CD14-positive monocyte (primary cell): ENCODE measurements at regions not wholly inside any gene's neighbourhood (a gene's known extent, or its start where the extent isn't known, plus 50 kb on each side); places are given as distances from the start of the nearest gene placed in this dataset.

Experiments
- DNase-seq, 3 donors: peaks; one replicate each; pipeline ENCODE4 v3.0.0-alpha.2; 2011 to 2022
- H2AFZ ChIP-seq: 2 replicates; pipeline ENCODE4 v1.6.0; 2012; ENCODE audit warnings: mild to moderate bottlenecking, low read depth, low read length, inconsistent platforms; ENCODE audit not compliant: insufficient read depth, poor library complexity, severe bottlenecking
- H3K27ac ChIP-seq, 2 donors: 1 replicate in 1 of 2; 2 replicates in 1 of 2; pipeline ENCODE4 v1.5.1; 2012 to 2013; ENCODE audit warnings: low read length in 2 of 2, control low read depth in 1 of 2, inconsistent platforms in 1 of 2, low read depth in 1 of 2, mild to moderate bottlenecking in 1 of 2
- H3K27me3 ChIP-seq, 2 donors: one replicate each; pipeline versions ENCODE4 v1.6.0 to v1.6.1; 2011 to 2013; ENCODE audit warnings: low read length in 2 of 2; ENCODE audit not compliant: control insufficient read depth in 2 of 2, insufficient read depth in 2 of 2
- H3K36me3 ChIP-seq, 2 donors: replicated peaks in 1 of 2; 1 replicate in 1 of 2; 2 replicates in 1 of 2; pipeline versions ENCODE4 v1.5.1 to v1.6.1; 2012 to 2013; ENCODE audit warnings: low read length in 2 of 2, control low read depth in 1 of 2, inconsistent platforms in 1 of 2, mild to moderate bottlenecking in 1 of 2; ENCODE audit not compliant: insufficient read depth in 2 of 2, control insufficient read depth in 1 of 2
- H3K4me1 ChIP-seq, 2 donors: 1 replicate in 1 of 2; 2 replicates in 1 of 2; pipeline versions ENCODE4 v1.5.1 to v1.6.1; 2012 to 2013; ENCODE audit warnings: low read length in 2 of 2, control low read depth in 1 of 2, inconsistent platforms in 1 of 2, mild to moderate bottlenecking in 1 of 2, moderate library complexity in 1 of 2; ENCODE audit not compliant: insufficient read depth in 2 of 2, control insufficient read depth in 1 of 2
- H3K4me2 ChIP-seq: replicated peaks from 2 replicates; pipeline ENCODE3; 2012; ENCODE audit warnings: low read length, moderate library complexity, mild to moderate bottlenecking; ENCODE audit not compliant: poor library complexity, severe bottlenecking; ENCODE audit errors: extremely low read depth
- H3K4me3 ChIP-seq, 3 experiments: fragments of 200-600 bp in 1 of 3; sonication (generic) in 1 of 3; replicated peaks in 1 of 3; 1 replicate in 2 of 3; 2 replicates in 1 of 3; pipeline ENCODE4 v1.5.1; 2011 to 2013; ENCODE audit warnings: low read length in 3 of 3, mild to moderate bottlenecking in 3 of 3, control low read depth in 2 of 3, low read depth in 2 of 3, inconsistent platforms in 1 of 3, moderate library complexity in 1 of 3
- H3K79me2 ChIP-seq: 2 replicates; pipeline ENCODE4 v1.6.0; 2012; ENCODE audit warnings: mild to moderate bottlenecking, control low read depth, inconsistent platforms, low read length, moderate library complexity; ENCODE audit not compliant: insufficient read depth
- H3K9ac ChIP-seq: 2 replicates; pipeline ENCODE4 v1.6.0; 2017; ENCODE audit warnings: low read length, mild to moderate bottlenecking; ENCODE audit not compliant: insufficient read depth, poor library complexity, severe bottlenecking
- H3K9me3 ChIP-seq, 2 donors: replicated peaks in 1 of 2; 1 replicate in 1 of 2; 2 replicates in 1 of 2; pipeline versions ENCODE4 v1.5.1 to v1.6.1; 2012 to 2013; ENCODE audit warnings: low read length in 2 of 2, control low read depth in 1 of 2; ENCODE audit not compliant: control insufficient read depth in 1 of 2, insufficient read depth in 1 of 2
- H4K20me1 ChIP-seq: 2 replicates; pipeline ENCODE4 v1.6.0; 2012; ENCODE audit warnings: mild to moderate bottlenecking, low read length, control low read depth, moderate library complexity; ENCODE audit not compliant: insufficient read depth
- H3K27ac Mint-ChIP-seq, 7 donors: one replicate each; pipeline ENCODE4 v1.8.0; 2020; ENCODE audit warnings: mild to moderate bottlenecking in 7 of 7, mixed read lengths in 7 of 7, moderate library complexity in 6 of 7, inconsistent platforms in 2 of 7
- H3K27me3 Mint-ChIP-seq, 3 donors: one replicate each; pipeline ENCODE4 v1.8.0; 2021 to 2022; ENCODE audit warnings: low read depth in 3 of 3, mild to moderate bottlenecking in 3 of 3, mixed read lengths in 3 of 3, moderate library complexity in 3 of 3, inconsistent platforms in 1 of 3
- H3K36me3 Mint-ChIP-seq, 2 donors: one replicate each; pipeline ENCODE4 v1.8.0; 2020; ENCODE audit warnings: mixed read lengths in 2 of 2, inconsistent platforms in 1 of 2, mild to moderate bottlenecking in 1 of 2
- H3K4me1 Mint-ChIP-seq: one replicate; pipeline ENCODE4 v1.8.0; 2020; ENCODE audit warnings: mild to moderate bottlenecking, mixed read lengths
- H3K4me3 Mint-ChIP-seq, 2 donors: one replicate each; pipeline ENCODE4 v1.8.0; 2020; ENCODE audit warnings: mild to moderate bottlenecking in 2 of 2, mixed read lengths in 2 of 2, moderate library complexity in 1 of 2
- H3K9me3 Mint-ChIP-seq, 7 donors: one replicate each; pipeline ENCODE4 v1.8.0; 2020 to 2022; ENCODE audit warnings: mixed read lengths in 7 of 7, mild to moderate bottlenecking in 6 of 7, moderate library complexity in 6 of 7, inconsistent platforms in 2 of 7
- CTCF ChIP-seq: fragments of 200-600 bp; IDR thresholded peaks from one replicate; pipeline ENCODE4 v1.8.0; 2022; ENCODE audit warnings: antibody characterized with exemption, mild to moderate bottlenecking
- WGBS: methylation state at CpG from one replicate; pipeline ENCODE4 v1.1.5; 2013; ENCODE audit warnings: missing lambda C conversion rate; ENCODE audit not compliant: insufficient coverage; 5-methylcytosine and 5-hydroxymethylcytosine counted together
- intact Hi-C, 2 donors: fragments of 100-400 bp; cut with micrococcal nuclease; formaldehyde crosslinking; loops; one replicate each; pipeline versions ENCODE4 v1.15.0 to v1.15.1; 2023

GRCh38 chr9:100730086-100730485, 152.2 kb downstream of the CAVIN4 start:
- no peaks in the 10 kb centered on the region for H3K27me3 ChIP-seq
- no peak for TF ChIP-seq CTCF
- no peak overlapping the region for H2AFZ ChIP-seq
- H3K4me1 ChIP-seq = no peaks in the 10 kb centered on the region
- H3K4me3 ChIP-seq = no peak overlapping the region
- H3K36me3 Mint-ChIP-seq = no peaks in the 10 kb centered on the region
- peaks cover 2 to 4% (median 3%) of the 10 kb centered on the region in 7 donors for H3K9me3 Mint-ChIP-seq
- no peaks in the 10 kb centered on the region for H3K79me2 ChIP-seq
- peaks cover 0 to 6% of the 10 kb centered on the region in 2 donors for H3K9me3 ChIP-seq
- intact Hi-C loops = no loop called here
- H3K4me2 ChIP-seq = no peak overlapping the region
- H3K27me3 Mint-ChIP-seq = peaks cover 0 to 1% (median 0%) of the 10 kb centered on the region in 3 donors
- no peak overlapping the region for H3K4me3 Mint-ChIP-seq
- WGBS = no CpG with 5 or more reads among the region's 2 CpGs
- no peak overlapping the region for H3K27ac Mint-ChIP-seq
- no peaks in the 10 kb centered on the region for H3K36me3 ChIP-seq
- H3K27ac ChIP-seq = no peak overlapping the region
- H3K4me1 Mint-ChIP-seq = no peaks in the 10 kb centered on the region
- no peaks in the 10 kb centered on the region for H4K20me1 ChIP-seq
- H3K9ac ChIP-seq = no peak overlapping the region
- DNase-seq = no peak

GRCh38 chr9:100731038-100731556, 153.2 kb downstream of the CAVIN4 start:
- H3K9me3 ChIP-seq = peaks cover 0 to 6% of the 10 kb centered on the region in 2 donors
- no peak for TF ChIP-seq CTCF
- Mint-ChIP-seq H3K27ac (no peak overlapping the region), H3K36me3 (no peaks in the 10 kb centered on the region), H3K9me3 (peaks cover 2 to 4% (median 3%) of the 10 kb centered on the region in 7 donors), H3K27me3 (peaks cover 0 to 1% (median 0%) of the 10 kb centered on the region in 3 donors), H3K4me3 (no peak overlapping the region), H3K4me1 (no peaks in the 10 kb centered on the region)
- no peak overlapping the region for H3K27ac ChIP-seq
- no peak for DNase-seq
- intact Hi-C loops = no loop called here
- H4K20me1 ChIP-seq = no peaks in the 10 kb centered on the region
- no peak overlapping the region for H3K4me3 ChIP-seq
- no peaks in the 10 kb centered on the region for H3K36me3 ChIP-seq
- no peaks in the 10 kb centered on the region for H3K4me1 ChIP-seq
- H3K4me2 ChIP-seq = no peak overlapping the region
- H3K27me3 ChIP-seq = no peaks in the 10 kb centered on the region
- H3K9ac ChIP-seq = no peak overlapping the region
- H3K79me2 ChIP-seq = no peaks in the 10 kb centered on the region
- H2AFZ ChIP-seq = no peak overlapping the region
- WGBS = 95% methylated on average over 15 of the region's 18 CpGs
